NCI-H146 treated with DMSO at 0.1 percent for 48 hours (cell line): ENCODE measurements at regions not wholly inside any gene's neighbourhood (a gene's known extent, or its start where the extent isn't known, plus 50 kb on each side); places are given as distances from the start of the nearest gene placed in this dataset.
A peak's percentile ranks its signal among the peaks of the same experiment; 100 is the strongest.

Experiments used
- DNase-seq: peaks from one replicate; lab custom pipeline; 2025; ENCODE audit not compliant: unreplicated experiment; lab: John Stamatoyannopoulos, UW

DNA sequence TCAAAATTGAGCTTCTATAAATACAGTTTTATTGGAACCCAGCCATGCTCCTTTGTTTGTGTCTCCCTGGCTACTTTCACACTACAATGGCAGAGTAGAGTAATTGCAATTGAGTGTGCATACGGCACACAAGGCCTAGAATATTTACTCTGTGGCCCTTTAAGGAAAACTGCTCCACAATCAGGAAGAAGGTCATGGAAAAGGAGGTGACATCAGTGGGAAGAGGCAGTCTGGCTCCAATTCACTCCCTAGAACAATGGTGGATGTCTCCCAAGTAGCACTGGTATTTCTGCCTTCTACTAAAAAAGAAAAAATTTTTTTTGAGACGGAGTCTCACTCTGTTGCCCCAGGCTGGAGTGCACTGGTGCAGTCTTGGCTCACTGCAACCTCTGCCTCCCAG, 51.3 kb downstream of the KRTAP19-8 start:
- no peak for DNase-seq

DNA sequence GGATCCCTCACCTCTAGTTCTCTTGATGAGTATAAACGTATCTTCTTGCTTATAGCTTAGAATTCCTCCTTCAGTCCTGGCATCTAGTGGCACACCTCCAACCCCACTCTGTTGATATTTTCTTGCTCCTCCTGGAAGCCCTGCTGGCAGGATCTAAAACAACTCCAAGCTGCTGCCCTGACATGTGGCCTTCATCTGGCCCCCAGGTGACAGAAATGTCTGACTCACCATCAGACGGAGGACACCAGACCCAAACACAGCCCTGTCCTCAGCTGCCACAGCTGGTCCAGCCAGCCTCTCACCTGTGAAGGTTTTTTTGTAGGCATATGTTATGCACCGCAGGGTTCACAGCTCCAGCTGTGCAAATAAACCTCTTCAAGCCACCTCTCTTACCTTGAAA, 53.4 kb downstream of the KRTAP19-8 start:
- peak; percentile 83 for DNase-seq

DNA sequence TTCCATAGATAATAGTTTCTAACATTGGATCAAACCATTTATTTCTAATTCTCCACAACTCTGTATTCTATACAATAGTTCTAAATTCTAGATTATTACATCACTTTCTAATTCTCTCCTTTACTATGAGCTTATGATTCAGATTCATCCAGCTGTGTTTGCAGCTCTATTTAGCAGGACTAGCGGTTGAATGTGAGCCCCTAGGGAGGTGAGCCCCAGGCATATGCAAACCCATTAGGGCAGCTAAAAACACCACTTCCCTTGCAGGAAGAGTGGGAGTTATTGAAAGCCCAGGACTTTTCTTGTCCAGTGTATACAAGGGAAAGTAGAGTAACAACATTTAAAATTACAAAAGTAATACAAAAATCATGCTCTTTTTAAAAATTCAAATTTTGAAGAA, 56.9 kb downstream of the KRTAP19-8 start:
- no peak for DNase-seq

DNA sequence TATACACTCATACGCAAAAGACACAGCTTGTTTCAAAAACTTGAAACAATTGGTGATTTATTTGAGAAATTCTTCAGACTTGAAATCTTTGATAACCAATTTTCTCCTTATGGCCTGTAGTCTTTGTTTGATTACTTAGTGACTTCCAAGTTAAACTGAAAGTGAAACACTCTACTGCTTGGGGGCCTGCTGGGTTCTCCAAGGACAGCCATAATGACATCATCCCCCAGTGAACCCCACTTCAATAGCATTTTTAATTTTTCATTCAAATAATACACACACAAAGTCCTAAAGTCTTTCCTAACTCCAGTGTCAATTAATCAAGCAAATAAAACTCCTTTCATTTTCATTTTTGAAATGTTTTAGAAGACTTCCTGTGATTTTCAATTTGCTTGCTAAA, 59.2 kb downstream of the KRTAP19-8 start:
- DNase-seq, result no peak

DNA sequence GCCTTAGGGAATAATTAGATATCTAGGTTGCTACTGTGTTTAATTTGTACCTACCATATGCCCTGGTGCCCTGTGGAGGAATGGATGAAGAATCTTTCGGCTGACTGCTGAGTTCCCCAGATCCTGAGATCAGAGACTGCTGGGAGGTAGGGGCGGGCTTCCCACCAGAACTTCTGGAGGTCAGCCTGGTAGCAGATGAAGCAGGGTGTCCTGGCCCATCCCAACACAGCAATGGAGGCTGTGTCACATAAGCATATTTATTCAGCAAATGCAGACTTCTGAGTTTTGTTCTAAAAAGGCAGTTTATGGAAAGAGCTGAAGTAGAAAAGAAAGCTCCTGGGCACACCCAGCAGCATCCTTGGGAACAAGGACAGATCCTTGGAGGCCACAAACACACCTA, 74.0 kb downstream of the KRTAP19-8 start:
- no peak for DNase-seq

DNA sequence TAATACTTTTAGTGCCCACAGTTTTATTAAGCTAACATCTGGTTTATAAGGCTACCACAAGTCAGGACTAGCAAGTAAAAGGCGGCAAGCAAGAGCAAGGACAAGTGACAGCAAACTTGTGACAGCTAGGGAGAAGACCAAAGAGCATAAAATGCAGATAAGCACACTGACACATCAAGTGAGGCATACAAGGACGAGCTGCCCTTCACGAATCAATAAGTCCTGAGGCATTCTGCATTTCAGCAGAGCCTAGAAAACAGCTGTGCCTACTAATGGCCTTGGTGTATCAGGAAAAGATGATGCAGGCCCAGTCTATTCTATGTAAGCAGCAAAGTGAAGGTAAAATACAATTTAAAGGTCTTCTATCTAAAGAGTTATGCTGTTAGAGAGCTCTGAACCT, 74.8 kb downstream of the KRTAP19-8 start:
- no peak for DNase-seq

DNA sequence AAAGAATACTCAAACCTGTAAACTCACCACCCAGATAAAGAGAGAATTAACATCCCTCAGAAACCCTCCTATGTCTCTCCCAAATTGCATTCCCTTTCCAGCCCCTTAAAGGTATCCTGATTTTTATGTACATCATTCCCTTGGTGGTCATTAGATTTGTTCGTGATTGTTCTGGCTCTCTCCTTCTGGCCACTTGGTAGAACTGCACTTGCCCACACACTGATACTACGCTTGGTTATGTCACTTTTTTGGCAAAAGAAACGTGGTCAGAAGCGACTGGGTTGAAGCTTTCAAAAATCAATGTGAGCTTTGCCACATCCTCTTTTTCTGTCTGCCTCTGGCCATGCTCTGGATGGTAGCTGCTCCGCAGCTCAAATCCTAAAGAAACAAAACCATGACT, 76.3 kb downstream of the KRTAP19-8 start:
- DNase-seq, result no peak

DNA sequence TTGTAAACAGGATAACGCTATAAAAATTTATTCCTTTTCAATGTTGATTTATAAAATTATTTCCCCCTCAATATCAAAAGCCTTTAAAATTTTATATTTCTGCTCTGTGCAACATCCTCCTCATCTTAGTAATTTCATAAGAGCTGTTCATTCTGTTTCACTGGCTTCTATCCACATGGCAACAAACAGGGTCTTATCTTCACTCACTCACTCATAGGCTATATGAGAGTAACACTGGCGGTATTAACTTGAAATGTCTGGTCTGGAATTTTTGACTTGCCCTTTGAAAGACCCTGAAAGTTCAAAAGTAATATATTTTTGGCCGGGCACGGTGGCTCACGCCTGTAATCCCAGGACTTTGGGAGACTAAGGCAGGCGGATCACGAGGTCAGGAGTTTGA, 77.4 kb upstream of the KRTAP11-1 start:
- no peak for DNase-seq

DNA sequence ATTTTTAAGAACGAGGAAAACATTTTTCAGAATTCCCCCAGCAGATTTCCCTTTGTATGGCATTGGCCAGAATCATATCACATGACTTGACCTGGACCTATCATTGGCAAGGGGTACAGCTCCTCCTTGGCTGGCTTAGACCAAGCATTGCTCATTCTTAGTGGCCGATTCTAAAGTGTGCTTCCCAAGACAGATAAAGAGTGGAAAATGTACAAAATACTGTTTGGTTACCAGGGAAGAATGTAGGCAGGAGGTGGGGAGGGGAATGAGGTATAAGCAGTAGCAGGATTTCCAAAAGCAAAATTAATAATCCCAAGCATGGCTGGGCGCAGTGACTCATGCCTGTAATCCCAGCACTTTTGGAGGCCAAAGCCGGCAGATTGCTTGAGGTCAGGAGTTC, 75.6 kb upstream of the KRTAP11-1 start:
- DNase-seq, result no peak

DNA sequence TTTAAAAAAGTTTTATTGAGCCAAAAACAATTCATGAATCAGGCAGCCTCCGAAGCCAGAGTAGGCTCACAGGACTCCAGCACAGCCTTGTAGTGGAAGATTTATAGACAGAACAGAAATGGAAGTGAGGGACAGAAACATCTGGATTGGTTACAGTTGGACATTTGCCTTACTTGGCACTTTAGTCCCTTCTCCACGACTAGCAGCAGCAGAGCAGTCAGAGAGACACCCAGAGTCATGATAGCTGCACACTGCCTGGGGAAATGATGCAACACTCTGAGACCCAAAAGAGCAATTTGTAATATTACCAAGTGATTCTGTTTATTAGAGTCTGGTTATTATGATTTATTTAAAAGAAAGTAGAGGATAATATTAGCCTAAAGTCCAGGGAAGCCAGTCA, 72.2 kb upstream of the KRTAP11-1 start:
- DNase-seq, result no peak

DNA sequence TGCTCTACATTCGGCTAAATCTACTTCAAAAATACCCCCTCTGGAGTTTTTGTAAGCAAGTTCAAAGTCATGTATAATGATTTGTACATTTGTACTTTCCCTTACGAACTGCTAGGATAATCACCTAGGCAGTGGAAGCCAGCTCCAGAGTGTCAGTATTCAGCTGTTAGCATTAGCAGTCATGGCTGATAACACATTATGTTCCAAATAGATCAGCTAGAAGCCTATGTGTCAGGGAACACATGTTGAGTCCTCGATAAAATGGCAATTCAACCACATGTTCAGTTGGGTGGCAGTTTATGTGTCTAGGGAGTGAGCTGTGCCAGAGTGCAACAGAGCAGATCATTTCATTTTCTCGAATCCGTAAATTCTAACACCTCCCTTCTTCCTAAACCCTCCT, 65.8 kb upstream of the KRTAP11-1 start:
- DNase-seq, result no peak

DNA sequence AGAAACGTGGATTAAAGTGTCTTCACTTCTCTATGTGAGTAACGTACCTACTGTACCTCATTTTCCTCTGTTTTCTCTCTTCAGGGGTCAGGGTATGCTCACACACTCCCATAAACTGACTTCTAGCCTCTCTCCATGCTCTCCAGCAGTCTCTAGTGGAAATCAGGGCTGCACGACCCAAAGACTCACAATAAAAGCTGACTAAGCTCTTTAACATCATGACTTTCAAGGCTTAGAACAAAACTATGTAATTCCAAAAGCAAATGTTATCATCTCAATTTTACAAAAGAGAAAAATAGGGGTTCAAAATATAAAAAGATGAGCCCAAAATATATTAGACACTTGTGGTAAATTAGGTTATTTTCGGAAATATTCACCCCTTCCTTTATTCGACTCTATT, 62.5 kb upstream of the KRTAP11-1 start:
- DNase-seq, result no peak

DNA sequence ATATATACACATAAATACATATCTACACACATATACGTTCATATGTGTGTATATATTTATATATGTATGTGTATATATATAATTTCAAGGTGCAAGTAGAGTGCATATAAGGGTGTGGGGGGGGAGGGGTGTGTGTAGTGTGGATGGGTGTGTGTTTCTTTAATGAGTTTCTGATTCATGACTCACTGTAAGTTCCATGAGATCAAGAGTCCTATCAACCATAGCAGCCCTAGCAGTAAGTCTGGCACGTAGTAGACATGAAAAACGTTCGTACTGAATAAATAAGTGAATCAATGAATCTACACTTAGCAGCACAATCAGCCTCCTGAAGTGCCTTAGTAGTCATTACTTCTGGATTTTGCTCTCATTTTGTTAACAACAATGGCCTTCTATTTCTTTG, 61.9 kb upstream of the KRTAP11-1 start:
- DNase-seq, result no peak

DNA sequence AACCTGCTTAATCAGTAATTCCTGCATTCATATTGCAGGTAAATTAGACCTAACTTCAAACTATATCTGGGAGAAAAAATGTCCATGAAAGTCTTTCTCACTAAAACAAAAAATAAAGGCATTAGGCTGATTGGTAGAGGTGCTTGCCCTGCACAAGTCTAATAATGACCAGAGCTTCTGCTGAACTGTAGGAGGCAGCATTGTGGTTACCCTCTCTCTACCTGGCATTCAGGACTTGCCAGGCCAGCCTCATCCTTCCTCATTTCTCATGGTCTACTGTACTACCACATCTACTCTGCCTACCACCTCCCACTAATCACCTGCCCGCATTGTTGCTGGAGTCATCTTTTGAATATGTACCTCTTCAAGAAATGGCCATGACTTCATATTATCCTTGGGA, 60.8 kb upstream of the KRTAP11-1 start:
- DNase-seq, result no peak

DNA sequence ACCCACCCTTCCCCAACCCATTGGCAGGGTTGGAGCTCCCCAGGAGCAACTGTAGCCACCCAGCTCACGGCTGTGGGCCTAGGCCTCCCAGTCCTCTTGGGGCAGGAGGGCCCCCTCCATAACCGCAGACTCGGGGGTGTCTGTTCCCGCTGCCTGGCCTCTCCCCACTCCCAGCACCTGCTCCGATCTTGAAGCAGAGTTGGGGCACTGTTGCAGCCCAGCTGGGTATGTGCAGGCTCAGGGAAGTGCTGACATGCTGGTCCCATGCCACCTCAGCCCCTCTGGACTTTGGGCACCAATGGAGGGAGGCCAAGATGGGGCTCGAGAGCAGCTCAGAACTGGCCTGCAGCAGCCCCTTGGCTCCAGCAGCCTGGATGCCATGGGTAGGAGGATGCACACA, 54.8 kb upstream of the KRTAP11-1 start:
- DNase-seq, result no peak

DNA sequence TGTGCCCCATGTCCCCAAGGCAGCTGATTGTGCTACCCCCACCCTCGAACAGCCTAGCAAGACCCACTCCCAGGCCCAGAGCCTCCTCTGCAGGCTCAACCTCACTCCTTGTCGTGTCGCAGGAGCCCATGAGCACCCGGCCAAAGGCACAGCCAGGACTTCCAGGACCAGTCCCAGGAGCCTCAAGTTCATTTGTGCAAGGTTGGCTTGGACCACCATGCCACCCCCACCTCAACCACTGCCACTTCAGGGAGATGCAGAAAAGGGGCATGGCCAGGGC, 54.4 kb upstream of the KRTAP11-1 start:
- no peak for DNase-seq

DNA sequence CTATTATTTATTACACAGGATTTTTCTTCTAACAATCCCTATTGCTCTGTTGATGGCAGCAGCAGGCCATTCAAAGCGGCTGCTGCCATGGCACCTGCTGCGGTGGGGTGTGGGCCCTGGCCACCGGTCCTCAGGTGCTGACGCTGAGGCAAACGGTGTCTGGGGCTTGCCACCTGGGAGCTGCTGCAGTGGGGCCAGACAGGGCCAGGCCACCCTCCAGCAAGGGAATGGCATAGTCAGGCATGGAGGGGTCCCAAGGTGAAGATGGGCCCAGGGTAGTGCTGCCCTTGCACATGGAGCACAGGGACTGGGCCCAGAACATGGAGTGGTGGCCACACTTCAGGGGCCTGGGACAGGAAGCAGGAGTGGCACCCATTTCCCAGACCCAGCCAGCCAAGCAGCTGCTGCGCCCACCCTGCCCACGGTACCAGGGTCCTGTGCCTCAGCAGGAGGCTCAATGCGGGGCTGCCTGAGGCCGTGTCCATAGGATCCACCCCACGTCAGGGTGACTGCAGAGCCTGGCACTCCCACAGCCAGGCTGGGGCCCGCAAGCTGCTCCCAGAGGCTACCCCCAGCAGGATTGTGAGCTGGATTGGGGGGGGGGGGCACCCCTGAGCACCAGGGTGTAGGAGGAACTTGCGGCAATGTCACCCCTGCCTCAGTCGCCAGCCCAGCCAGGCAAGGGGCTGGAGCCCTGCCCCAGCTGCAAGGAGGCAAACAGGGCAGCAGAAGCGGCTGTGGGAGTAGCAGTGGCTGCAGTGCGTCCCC, 53.9 kb upstream of the KRTAP11-1 start:
- DNase-seq, result no peak

DNA sequence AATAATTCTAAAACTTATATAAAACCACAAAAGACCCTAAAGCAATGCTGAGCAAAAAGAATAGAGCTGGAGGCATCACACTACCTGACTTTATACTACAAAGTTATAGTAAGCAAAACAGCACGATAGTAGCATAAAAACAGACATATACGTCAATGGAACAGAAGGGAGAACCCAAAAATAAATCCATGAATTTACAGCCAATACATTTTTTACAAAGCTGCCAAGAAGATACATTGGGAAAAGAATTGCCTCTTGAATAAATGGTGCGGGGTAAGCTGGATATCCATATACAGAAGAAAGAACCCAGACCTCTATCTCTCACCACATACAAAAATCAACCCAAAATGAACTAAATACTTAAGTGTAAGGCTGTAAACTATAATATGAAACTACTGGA, 51.3 kb upstream of the KRTAP11-1 start:
- DNase-seq, result no peak
